Thyroid gland (tissue), 4 donors: ENCODE measurements at regions not wholly inside any gene's neighbourhood (a gene's known extent, or its start where the extent isn't known, plus 50 kb on each side); places are given as distances from the start of the nearest gene placed in this dataset.

Source experiments
- DNase-seq, 2 donors: peaks; one replicate each; pipeline ENCODE4 v3.0.0-alpha.2; 2019
- H3K27ac ChIP-seq, 3 donors: fragments of 200-600 bp; sonication (generic); 1 replicate in 2 of 3; 2 replicates in 1 of 3; pipeline ENCODE4 v1.5.1; 2016 to 2019; ENCODE audit warnings: mild to moderate bottlenecking in 1 of 3, moderate library complexity in 1 of 3
- H3K27me3 ChIP-seq: fragments of 200-600 bp; sonication (generic); one replicate; pipeline ENCODE4 v1.5.1; 2019
- H3K36me3 ChIP-seq, 2 donors: fragments of 200-600 bp; sonication (generic); one replicate each; pipeline ENCODE4 v1.5.1; 2016 to 2019
- H3K4me1 ChIP-seq, 2 donors: fragments of 200-600 bp; sonication (generic); one replicate each; pipeline ENCODE4 v1.5.1; 2017 to 2019
- H3K4me3 ChIP-seq, 3 donors: fragments of 200-600 bp; sonication (generic); replicated peaks in 1 of 3; 1 replicate in 2 of 3; 2 replicates in 1 of 3; pipeline ENCODE4 v1.5.1; 2016; ENCODE audit warnings: mild to moderate bottlenecking in 1 of 3
- H3K9me3 ChIP-seq: fragments of 200-600 bp; sonication (generic); one replicate; pipeline ENCODE4 v1.5.1; 2017
- CTCF ChIP-seq, 6 experiments: fragments of 200-600 bp in 3 of 6; fragments of 450-650 bp in 3 of 6; sonication (generic) in 3 of 6; IDR thresholded peaks; one replicate each; pipeline ENCODE4 v1.5.1; 2016 to 2019; ENCODE audit warnings: antibody characterized with exemption in 6 of 6, mild to moderate bottlenecking in 2 of 6, inconsistent platforms in 1 of 6, moderate library complexity in 1 of 6
- POLR2A ChIP-seq, 2 donors: fragments of 450-650 bp; IDR thresholded peaks; one replicate each; pipeline ENCODE4 v1.6.1; 2017; ENCODE audit warnings: antibody characterized with exemption in 2 of 2, mild to moderate bottlenecking in 2 of 2, moderate library complexity in 1 of 2
- WGBS, 2 donors: methylation state at CpG; one replicate each; pipeline ENCODE4 v1.1.5; 2017; 5-methylcytosine and 5-hydroxymethylcytosine counted together
- intact Hi-C: fragments of 100-400 bp; cut with DNase I; formaldehyde crosslinking; loops from one replicate; pipeline ENCODE4 v1.15.1; 2023

DNA sequence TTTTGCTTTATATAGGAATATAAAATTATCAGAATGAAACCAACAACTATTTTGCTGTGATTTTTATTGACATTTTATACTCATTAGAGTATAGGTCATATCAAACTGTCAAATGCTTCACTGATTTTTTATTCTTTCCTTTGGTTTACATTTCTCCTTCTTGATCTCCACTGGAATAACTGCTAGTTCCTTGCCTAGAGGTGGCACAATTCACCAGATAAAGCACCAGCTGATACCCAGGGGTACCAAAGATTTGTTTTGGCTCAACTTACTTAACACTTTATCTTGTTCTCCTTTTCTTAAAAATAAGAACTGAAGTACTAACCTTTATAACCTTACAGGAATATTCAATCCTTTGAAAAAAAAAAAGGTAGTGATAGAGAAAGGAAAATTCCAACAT lies 725.1 kb upstream of the CHORDC1 start:
- Histone ChIP-seq H3K27me3 (no peaks in the 10 kb centered on the region), H3K4me3 (no peak overlapping the region), H3K9me3 (no peaks in the 10 kb centered on the region), H3K36me3 (no peaks in the 10 kb centered on the region), H3K27ac (no peak overlapping the region), H3K4me1 (no peaks in the 10 kb centered on the region)
- DNase-seq = no peak
- TF ChIP-seq POLR2A (IDR thresholded peaks at IDR 0.05) (no peak), CTCF (IDR thresholded peaks at IDR 0.05) (no peak)
- intact Hi-C loops = no loop called here

DNA sequence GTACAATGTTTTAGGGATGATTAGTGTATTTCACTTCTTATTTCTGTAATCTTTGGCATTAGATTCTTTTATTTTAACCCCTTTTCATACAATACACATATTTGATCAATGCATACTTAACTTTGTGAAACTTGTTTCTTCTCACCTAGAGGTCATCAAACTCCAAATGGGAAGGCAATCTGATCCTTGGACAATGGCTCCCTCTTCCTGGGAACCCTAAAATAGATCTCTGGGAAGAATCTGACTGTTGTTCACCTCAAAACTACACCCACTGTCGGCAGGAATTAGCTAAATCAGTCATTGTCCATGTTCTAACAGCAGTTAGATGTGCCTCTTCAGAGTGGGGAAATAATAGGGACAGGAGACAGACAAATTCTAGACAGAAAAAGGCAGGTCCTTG lies 707.4 kb upstream of the CHORDC1 start:
- intact Hi-C loops = no loop called here
- no peaks in the 10 kb centered on the region for H3K4me1 ChIP-seq
- H3K27me3 ChIP-seq = no peaks in the 10 kb centered on the region
- H3K36me3 ChIP-seq = no peaks in the 10 kb centered on the region
- TF ChIP-seq POLR2A (IDR thresholded peaks at IDR 0.05) = no peak
- no peak for TF ChIP-seq CTCF (IDR thresholded peaks at IDR 0.05)
- H3K9me3 ChIP-seq = no peaks in the 10 kb centered on the region
- no peak overlapping the region for H3K4me3 ChIP-seq
- no peak overlapping the region for H3K27ac ChIP-seq
- no peak for DNase-seq
- WGBS, 2 donors = 56 to 67% methylated on average over 1 of the region's 1 CpG

DNA sequence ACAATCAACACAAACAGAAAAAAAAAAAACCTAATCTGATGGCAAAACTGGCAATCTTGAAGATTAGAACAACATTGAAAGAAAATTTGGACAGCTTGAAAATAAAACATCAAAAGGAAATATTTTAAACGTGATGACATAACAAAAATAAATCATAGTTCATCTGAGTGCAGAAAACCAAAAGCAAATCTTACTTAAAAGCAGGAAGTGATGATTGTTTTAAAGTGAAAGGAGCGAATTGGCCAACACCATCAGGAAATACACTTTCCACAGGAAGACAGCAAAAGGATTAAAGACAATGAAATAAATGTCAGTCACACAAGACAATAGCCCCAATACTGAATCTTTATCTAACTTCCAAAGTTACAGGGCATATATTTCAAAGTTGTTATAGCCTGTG lies 696.5 kb upstream of the CHORDC1 start:
- intact Hi-C loops = no loop called here
- H3K27ac ChIP-seq = no peak overlapping the region
- H3K27me3 ChIP-seq = no peaks in the 10 kb centered on the region
- TF ChIP-seq CTCF (IDR thresholded peaks at IDR 0.05) (no peak), POLR2A (IDR thresholded peaks at IDR 0.05) (no peak)
- DNase-seq = no peak
- H3K9me3 ChIP-seq = no peaks in the 10 kb centered on the region
- H3K4me3 ChIP-seq = no peak overlapping the region
- 36 to 41% methylated on average over 2 of the region's 2 CpGs for WGBS, 2 donors
- no peaks in the 10 kb centered on the region for H3K36me3 ChIP-seq
- no peaks in the 10 kb centered on the region for H3K4me1 ChIP-seq

DNA sequence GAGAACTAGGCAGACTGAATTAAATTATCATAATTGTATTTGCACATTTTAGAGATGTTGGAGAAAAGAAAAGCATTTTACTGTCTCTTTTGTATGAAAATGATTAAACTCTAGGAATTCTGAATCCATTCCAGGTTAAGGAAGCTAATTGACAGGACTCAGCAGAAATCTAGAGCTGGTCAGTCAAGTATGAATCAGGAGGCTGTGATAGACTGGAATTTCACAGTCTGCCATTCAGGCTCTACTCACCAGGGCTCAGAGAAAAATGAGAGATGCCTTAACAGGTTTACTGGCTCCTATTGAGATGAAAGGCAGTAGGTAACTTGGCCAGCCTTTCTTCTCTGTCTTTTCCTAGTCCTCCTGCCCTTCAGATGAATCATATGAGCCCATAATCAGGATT lies 693.9 kb upstream of the CHORDC1 start:
- no peak overlapping the region for H3K27ac ChIP-seq
- DNase-seq = no peak
- no peak for TF ChIP-seq POLR2A (IDR thresholded peaks at IDR 0.05)
- TF ChIP-seq CTCF (IDR thresholded peaks at IDR 0.05) = no peak
- H3K36me3 ChIP-seq = no peaks in the 10 kb centered on the region
- intact Hi-C loops = no loop called here
- H3K27me3 ChIP-seq = no peaks in the 10 kb centered on the region
- no peak overlapping the region for H3K4me3 ChIP-seq
- H3K4me1 ChIP-seq = no peaks in the 10 kb centered on the region
- H3K9me3 ChIP-seq = no peaks in the 10 kb centered on the region

- no peak for DNase-seq
- no peaks in the 10 kb centered on the region for H3K36me3 ChIP-seq
- intact Hi-C loops = no loop called here
- H3K27me3 ChIP-seq = no peaks in the 10 kb centered on the region
- TF ChIP-seq POLR2A (IDR thresholded peaks at IDR 0.05) = no peak
- TF ChIP-seq CTCF (IDR thresholded peaks at IDR 0.05) = no peak
- H3K27ac ChIP-seq = no peak overlapping the region
- 80 to 82% methylated on average over 2 of the region's 2 CpGs for WGBS, 2 donors
- H3K4me3 ChIP-seq = no peak overlapping the region
- no peaks in the 10 kb centered on the region for H3K4me1 ChIP-seq
- H3K9me3 ChIP-seq = no peaks in the 10 kb centered on the region
These were observed 690.4 kb upstream of the CHORDC1 start for GRCh38 chr11:90913131-90913668.
